Thoracic aorta (tissue), 2 donors: ENCODE measurements at regions not wholly inside any gene's neighbourhood (a gene's known extent, or its start where the extent isn't known, plus 50 kb on each side); places are given as distances from the start of the nearest gene placed in this dataset.

Source experiments
- ATAC-seq: fragments of 150-250 bp; one replicate; pipeline ENCODE4 v1.8.0; 2017; ENCODE audit warnings: low read depth; ENCODE audit not compliant: insufficient number of reproducible peaks, low FRiP score
- DNase-seq: peaks from one replicate; pipeline ENCODE4 v3.0.0-alpha.2; 2020; ENCODE audit warnings: low spot score
- H3K27ac ChIP-seq, 2 donors: fragments of 200-600 bp; sonication (generic); 1 replicate in 1 of 2; 2 replicates in 1 of 2; pipeline ENCODE4 v1.5.1; 2016; ENCODE audit warnings: mild to moderate bottlenecking in 2 of 2, moderate library complexity in 2 of 2
- H3K27me3 ChIP-seq: fragments of 200-600 bp; sonication (generic); replicated peaks from 2 replicates; pipeline ENCODE4 v1.6.0; 2016; ENCODE audit warnings: mild to moderate bottlenecking; ENCODE audit not compliant: insufficient read depth
- H3K36me3 ChIP-seq: fragments of 200-600 bp; sonication (generic); one replicate; pipeline ENCODE4 v1.5.1; 2016
- H3K4me1 ChIP-seq, 2 donors: fragments of 200-600 bp; sonication (generic); 1 replicate in 1 of 2; 2 replicates in 1 of 2; pipeline versions ENCODE4 v1.5.1 to v1.6.0; 2016; ENCODE audit warnings: low read depth in 2 of 2, mild to moderate bottlenecking in 1 of 2; ENCODE audit not compliant: control insufficient read depth in 1 of 2
- H3K4me3 ChIP-seq: fragments of 200-600 bp; sonication (generic); 2 replicates; pipeline ENCODE4 v1.5.1; 2016; ENCODE audit warnings: mild to moderate bottlenecking
- H3K9me3 ChIP-seq: fragments of 200-600 bp; sonication (generic); 2 replicates; pipeline ENCODE4 v1.5.1; 2016
- TF ChIP-seq, protein P1 (sequence below): fragments of 200-600 bp; sonication (generic); IDR thresholded peaks from one replicate; pipeline ENCODE4 v1.5.1; 2019; ENCODE audit warnings: antibody characterized with exemption

DNA sequence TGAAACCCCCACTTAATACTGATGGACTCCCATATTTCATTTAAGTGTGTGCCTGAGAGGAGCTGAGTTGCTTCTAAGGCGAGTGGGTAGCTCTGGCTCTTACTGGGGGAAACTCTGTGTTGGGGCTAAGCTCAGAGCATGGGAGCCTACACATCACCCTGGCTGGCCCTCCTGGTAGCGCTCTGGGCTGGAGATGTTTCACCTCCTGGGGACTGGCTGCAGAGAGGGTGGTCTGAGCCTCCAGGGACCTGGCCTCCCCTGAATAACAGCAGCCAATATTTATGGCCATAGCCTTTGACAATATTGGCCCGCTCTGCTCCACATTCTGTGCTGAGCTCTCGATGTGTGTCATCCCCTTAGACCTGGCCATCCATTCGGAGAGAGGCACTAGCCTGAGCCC, 316.5 kb downstream of the ZNF536 start:
- H3K9me3 ChIP-seq: no peaks in the 10 kb centered on the region
- no peak overlapping the region for H3K4me3 ChIP-seq
- peaks cover 5 to 14% of the 10 kb centered on the region in 2 donors for H3K4me1 ChIP-seq
- H3K27ac ChIP-seq: no peak overlapping the region
- H3K27me3 ChIP-seq: no peaks in the 10 kb centered on the region
- no peaks in the 10 kb centered on the region for H3K36me3 ChIP-seq
- TF ChIP-seq, protein P1, sequence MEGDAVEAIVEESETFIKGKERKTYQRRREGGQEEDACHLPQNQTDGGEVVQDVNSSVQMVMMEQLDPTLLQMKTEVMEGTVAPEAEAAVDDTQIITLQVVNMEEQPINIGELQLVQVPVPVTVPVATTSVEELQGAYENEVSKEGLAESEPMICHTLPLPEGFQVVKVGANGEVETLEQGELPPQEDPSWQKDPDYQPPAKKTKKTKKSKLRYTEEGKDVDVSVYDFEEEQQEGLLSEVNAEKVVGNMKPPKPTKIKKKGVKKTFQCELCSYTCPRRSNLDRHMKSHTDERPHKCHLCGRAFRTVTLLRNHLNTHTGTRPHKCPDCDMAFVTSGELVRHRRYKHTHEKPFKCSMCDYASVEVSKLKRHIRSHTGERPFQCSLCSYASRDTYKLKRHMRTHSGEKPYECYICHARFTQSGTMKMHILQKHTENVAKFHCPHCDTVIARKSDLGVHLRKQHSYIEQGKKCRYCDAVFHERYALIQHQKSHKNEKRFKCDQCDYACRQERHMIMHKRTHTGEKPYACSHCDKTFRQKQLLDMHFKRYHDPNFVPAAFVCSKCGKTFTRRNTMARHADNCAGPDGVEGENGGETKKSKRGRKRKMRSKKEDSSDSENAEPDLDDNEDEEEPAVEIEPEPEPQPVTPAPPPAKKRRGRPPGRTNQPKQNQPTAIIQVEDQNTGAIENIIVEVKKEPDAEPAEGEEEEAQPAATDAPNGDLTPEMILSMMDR: no peak
- ATAC-seq: no peak
- no peak for DNase-seq

DNA sequence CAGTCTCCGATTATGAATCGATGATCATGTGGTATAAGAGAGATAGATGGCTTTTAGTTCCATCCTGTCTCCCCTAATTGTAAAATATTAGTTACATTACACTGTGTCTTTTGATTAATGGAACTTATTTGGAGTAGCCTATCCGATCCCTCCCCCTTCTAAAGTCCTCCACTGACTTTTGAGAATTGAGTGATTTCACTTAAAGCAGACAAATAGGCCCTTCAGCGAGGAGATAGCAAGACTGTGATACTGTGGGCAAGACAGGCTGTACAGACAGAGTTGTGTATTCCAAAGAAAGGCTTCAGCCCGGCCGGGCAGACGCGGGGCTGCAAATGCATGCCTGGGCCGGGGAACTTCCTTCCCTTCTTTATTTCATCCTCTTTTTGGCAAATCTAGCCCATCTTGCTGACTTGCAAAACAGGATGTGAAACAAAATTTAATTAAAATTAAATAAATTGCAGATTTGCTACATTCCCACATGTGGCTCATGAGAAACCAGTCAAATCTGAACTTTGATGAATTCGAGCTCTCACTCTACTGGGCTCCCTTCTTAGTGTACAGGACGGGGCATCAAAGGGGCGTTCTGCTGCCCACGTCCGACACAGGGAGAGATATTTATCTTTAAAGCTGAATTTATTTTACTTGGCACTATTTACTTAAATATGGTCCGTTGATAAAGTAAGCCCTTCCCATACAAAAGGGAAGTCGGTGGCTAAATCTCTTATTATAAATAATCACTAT, 314.8 kb downstream of the ZNF536 start:
- H3K4me3 ChIP-seq: no peak overlapping the region
- H3K9me3 ChIP-seq: no peaks in the 10 kb centered on the region
- no peaks in the 10 kb centered on the region for H3K36me3 ChIP-seq
- TF ChIP-seq, protein P1: no peak
- ATAC-seq: no peak
- no peak overlapping the region for H3K27ac ChIP-seq
- H3K4me1 ChIP-seq: peaks cover 1 to 4% of the 10 kb centered on the region in 2 donors
- DNase-seq: no peak
- no peaks in the 10 kb centered on the region for H3K27me3 ChIP-seq

DNA sequence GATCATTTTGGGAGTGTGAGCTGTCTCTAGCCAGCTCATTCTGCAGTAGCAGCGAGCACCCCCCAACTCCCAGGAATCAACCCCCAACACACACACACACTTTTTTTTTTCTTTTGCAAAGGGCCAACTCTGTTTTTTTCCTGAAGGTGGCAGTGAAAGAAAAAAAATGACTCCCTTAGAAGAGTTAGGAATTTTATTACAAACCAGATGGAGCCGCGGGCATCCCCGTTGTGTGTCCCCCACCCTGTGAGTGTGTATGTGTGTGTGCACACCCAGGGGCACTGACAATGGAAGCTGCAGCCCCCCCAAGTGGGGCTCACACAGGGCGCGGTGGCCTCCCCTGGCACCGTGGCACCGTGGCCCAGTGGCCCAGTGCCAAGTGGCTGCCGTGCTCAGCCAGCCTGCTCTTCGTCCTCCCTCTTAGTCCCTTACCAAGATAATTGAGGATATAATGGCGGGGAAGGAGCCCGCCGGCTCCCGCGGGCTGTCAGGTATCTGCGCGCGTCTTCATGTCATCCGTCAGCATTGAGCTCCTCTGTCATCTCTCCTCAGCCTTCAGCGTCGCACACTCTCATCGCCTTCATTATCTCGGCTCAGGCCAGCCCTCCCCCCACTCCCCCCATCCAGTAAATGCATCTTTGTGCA, 314.1 kb downstream of the ZNF536 start:
- Histone ChIP-seq H3K27me3 (no peaks in the 10 kb centered on the region), H3K4me3 (no peak overlapping the region), H3K9me3 (no peaks in the 10 kb centered on the region), H3K4me1 (no peaks in the 10 kb centered on the region), H3K27ac (no peak overlapping the region), H3K36me3 (no peaks in the 10 kb centered on the region)
- DNase-seq (no peak), ATAC-seq (no peak)
- TF ChIP-seq, protein P1: no peak

DNA sequence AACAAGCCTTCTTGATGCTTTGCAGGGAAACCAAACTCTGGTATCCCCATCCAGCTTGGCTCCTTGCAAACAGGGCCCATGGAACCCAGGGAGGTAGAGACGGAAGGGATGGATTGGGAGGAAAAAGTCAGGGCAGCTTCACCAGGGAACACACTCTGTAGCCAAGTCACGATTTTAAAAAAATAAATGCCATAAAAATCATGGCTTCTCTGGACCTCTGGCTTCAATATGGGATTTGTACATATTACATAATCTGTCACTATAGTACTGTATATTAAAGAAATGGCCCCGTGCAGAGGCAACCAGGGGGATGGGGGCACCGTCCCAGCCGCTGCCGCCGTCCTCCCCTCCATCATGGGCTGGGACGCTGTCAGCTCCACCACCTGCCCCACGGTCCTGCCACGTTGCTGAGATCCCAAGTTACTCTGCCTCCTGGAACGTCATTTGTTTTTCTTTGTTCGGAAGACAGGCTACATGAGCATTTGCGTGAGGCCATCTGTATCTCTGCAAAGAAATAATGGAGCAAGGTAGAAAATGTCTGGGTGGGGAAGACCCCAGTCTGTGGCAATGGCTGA, 313.3 kb downstream of the ZNF536 start:
- Histone ChIP-seq H3K27ac (no peak overlapping the region), H3K36me3 (no peaks in the 10 kb centered on the region), H3K9me3 (no peaks in the 10 kb centered on the region), H3K4me1 (no peaks in the 10 kb centered on the region), H3K4me3 (no peak overlapping the region), H3K27me3 (no peaks in the 10 kb centered on the region)
- TF ChIP-seq, protein P1: no peak
- DNase-seq: no peak
- no peak for ATAC-seq

DNA sequence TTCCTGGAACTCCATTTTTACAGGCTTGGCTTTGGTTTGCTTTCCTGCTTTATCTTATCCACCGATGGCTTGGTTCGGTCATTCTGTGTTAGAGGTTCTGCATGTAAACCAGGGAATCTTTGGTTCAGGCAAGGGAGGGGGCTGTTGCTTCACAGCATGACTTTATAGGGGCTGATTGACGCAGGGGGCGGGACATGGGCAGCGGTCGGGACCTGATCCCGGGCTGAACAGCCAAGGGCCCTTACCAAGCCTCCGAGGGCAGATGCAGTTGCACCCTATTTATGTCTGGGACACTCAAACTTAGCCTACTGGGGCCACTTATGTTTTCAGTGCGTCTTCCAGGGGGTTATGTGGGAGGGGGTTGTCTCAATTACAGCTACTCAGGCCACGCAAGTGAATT, 312.4 kb downstream of the ZNF536 start:
- no peaks in the 10 kb centered on the region for H3K27me3 ChIP-seq
- DNase-seq: no peak

More for the DNA sequence above, 312.4 kb downstream of the ZNF536 start:
- H3K9me3 ChIP-seq: no peaks in the 10 kb centered on the region
- TF ChIP-seq, protein P1: no peak
- H3K27ac ChIP-seq: no peak overlapping the region
- H3K4me1 ChIP-seq: no peaks in the 10 kb centered on the region
- H3K36me3 ChIP-seq: no peaks in the 10 kb centered on the region
- H3K4me3 ChIP-seq: no peak overlapping the region
- no peak for ATAC-seq
